ENCODE measurements at regions not wholly inside any gene's neighbourhood (a gene's known extent, or its start where the extent isn't known, plus 50 kb on each side); places are given as distances from the start of the nearest gene placed in this dataset.

GRCh38 chr6:134828641-134829040, 121.3 kb downstream of the ALDH8A1 start:
- Mint-ChIP-seq H3K27ac (no peak overlapping the region), H3K9me3 (no peaks in the 10 kb centered on the region), H3K36me3 (no peaks in the 10 kb centered on the region)
- no peak for DNase-seq (ENCODE audit: low spot score in 2 of 2)
- ATAC-seq: no peak

GRCh38 chr6:134826889-134827737, 122.8 kb downstream of the ALDH8A1 start:
- no peaks in the 10 kb centered on the region for H3K36me3 Mint-ChIP-seq
- H3K9me3 Mint-ChIP-seq: no peaks in the 10 kb centered on the region
- no peak overlapping the region for H3K27ac Mint-ChIP-seq
- DNase-seq (ENCODE audit: low spot score in 2 of 2) (no peak), ATAC-seq (no peak)

- H3K9me3 Mint-ChIP-seq: no peaks in the 10 kb centered on the region
- DNase-seq (ENCODE audit: low spot score in 2 of 2) (no peak), ATAC-seq (no peak)
- peak overlapping the region in 1 of 2 donors; percentile 27 for H3K27ac Mint-ChIP-seq
- no peaks in the 10 kb centered on the region for H3K36me3 Mint-ChIP-seq
Measured at GRCh38 chr6:134823710-134824034, 126.2 kb downstream of the ALDH8A1 start.

- Mint-ChIP-seq H3K27ac (no peak overlapping the region), H3K9me3 (no peaks in the 10 kb centered on the region), H3K36me3 (no peaks in the 10 kb centered on the region)
- DNase-seq (ENCODE audit: low spot score in 2 of 2) (peak in 1 of 2 donors; percentile 34), ATAC-seq (peak; percentile 95 to 98)
Measured at GRCh38 chr6:134822920-134823709, 126.8 kb downstream of the ALDH8A1 start.

- no peak for DNase-seq (ENCODE audit: low spot score in 2 of 2)
- Mint-ChIP-seq H3K27ac (peak overlapping the region in 1 of 2 donors; percentile 15), H3K9me3 (no peaks in the 10 kb centered on the region), H3K36me3 (no peaks in the 10 kb centered on the region)
- no peak for ATAC-seq
Measured at GRCh38 chr6:134821928-134822864, 127.7 kb downstream of the ALDH8A1 start.

GRCh38 chr6:134821397-134821796, 128.5 kb downstream of the ALDH8A1 start:
- ATAC-seq (no peak), DNase-seq (ENCODE audit: low spot score in 2 of 2) (no peak)
- no peaks in the 10 kb centered on the region for H3K36me3 Mint-ChIP-seq
- H3K27ac Mint-ChIP-seq: no peak overlapping the region
- no peaks in the 10 kb centered on the region for H3K9me3 Mint-ChIP-seq

GRCh38 chr6:134819863-134820800, 129.8 kb downstream of the ALDH8A1 start:
- no peak for DNase-seq (ENCODE audit: low spot score in 2 of 2)
- no peak for ATAC-seq
- no peak overlapping the region for H3K27ac Mint-ChIP-seq
- no peaks in the 10 kb centered on the region for H3K36me3 Mint-ChIP-seq
- no peaks in the 10 kb centered on the region for H3K9me3 Mint-ChIP-seq

GRCh38 chr6:134819236-134819635, 130.7 kb downstream of the ALDH8A1 start:
- H3K36me3 Mint-ChIP-seq: no peaks in the 10 kb centered on the region
- ATAC-seq: peak in 1 of 2 donors; percentile 33
- H3K27ac Mint-ChIP-seq: no peak overlapping the region
- H3K9me3 Mint-ChIP-seq: no peaks in the 10 kb centered on the region
- no peak for DNase-seq (ENCODE audit: low spot score in 2 of 2)

GRCh38 chr6:134817448-134817847, 132.5 kb downstream of the ALDH8A1 start:
- DNase-seq (ENCODE audit: low spot score in 2 of 2): no peak
- Mint-ChIP-seq H3K36me3 (no peaks in the 10 kb centered on the region), H3K9me3 (no peaks in the 10 kb centered on the region), H3K27ac (no peak overlapping the region)
- ATAC-seq: no peak

- Mint-ChIP-seq H3K27ac (no peak overlapping the region), H3K9me3 (no peaks in the 10 kb centered on the region), H3K36me3 (no peaks in the 10 kb centered on the region)
- ATAC-seq (no peak), DNase-seq (ENCODE audit: low spot score in 2 of 2) (no peak)
Measured at GRCh38 chr6:134816780-134817179, 133.1 kb downstream of the ALDH8A1 start.

GRCh38 chr6:134816300-134816699, 133.6 kb downstream of the ALDH8A1 start:
- H3K9me3 Mint-ChIP-seq: no peaks in the 10 kb centered on the region
- no peak overlapping the region for H3K27ac Mint-ChIP-seq
- no peak for DNase-seq (ENCODE audit: low spot score in 2 of 2)
- no peaks in the 10 kb centered on the region for H3K36me3 Mint-ChIP-seq
- no peak for ATAC-seq

GRCh38 chr6:134814076-134814695, 135.7 kb downstream of the ALDH8A1 start:
- H3K27ac Mint-ChIP-seq: no peak overlapping the region
- DNase-seq (ENCODE audit: low spot score in 2 of 2): no peak
- no peak for ATAC-seq

GRCh38 chr6:134813146-134813545, 136.8 kb downstream of the ALDH8A1 start:
- DNase-seq (ENCODE audit: low spot score in 2 of 2) (no peak), ATAC-seq (no peak)
- Mint-ChIP-seq H3K36me3 (no peaks in the 10 kb centered on the region), H3K27ac (no peak overlapping the region), H3K9me3 (no peaks in the 10 kb centered on the region)

More at GRCh38 chr6:134814076-134814695, 135.7 kb downstream of the ALDH8A1 start:
- Mint-ChIP-seq H3K36me3 (no peaks in the 10 kb centered on the region), H3K9me3 (no peaks in the 10 kb centered on the region)

- no peaks in the 10 kb centered on the region for H3K36me3 Mint-ChIP-seq
- no peaks in the 10 kb centered on the region for H3K9me3 Mint-ChIP-seq
- DNase-seq (ENCODE audit: low spot score in 2 of 2) (no peak), ATAC-seq (no peak)
- H3K27ac Mint-ChIP-seq: no peak overlapping the region
Measured at GRCh38 chr6:134810402-134810801, 139.5 kb downstream of the ALDH8A1 start.

GRCh38 chr6:134809130-134809529, 140.8 kb downstream of the ALDH8A1 start:
- DNase-seq (ENCODE audit: low spot score in 2 of 2): no peak
- Mint-ChIP-seq H3K9me3 (no peaks in the 10 kb centered on the region), H3K36me3 (no peaks in the 10 kb centered on the region), H3K27ac (no peak overlapping the region)
- no peak for ATAC-seq
